Subcutaneous abdominal adipose tissue (tissue), 5 donors: ENCODE measurements at regions not wholly inside any gene's neighbourhood (a gene's known extent, or its start where the extent isn't known, plus 50 kb on each side); places are given as distances from the start of the nearest gene placed in this dataset.

ENCODE experiments used
- H3K27ac ChIP-seq: one replicate; pipeline ENCODE4 v1.7.0; 2013; ENCODE audit warnings: low read depth, mild to moderate bottlenecking, inconsistent platforms, low read length, moderate library complexity
- H3K27me3 ChIP-seq, 5 donors: one replicate each; pipeline ENCODE4 v1.7.0; 2013; ENCODE audit warnings: low read length in 5 of 5, inconsistent platforms in 1 of 5; ENCODE audit not compliant: control insufficient read depth in 5 of 5, insufficient read depth in 4 of 5
- H3K36me3 ChIP-seq, 5 donors: one replicate each; pipeline ENCODE4 v1.7.0; 2013; ENCODE audit warnings: low read length in 5 of 5; ENCODE audit not compliant: control insufficient read depth in 5 of 5, insufficient read depth in 5 of 5
- H3K4me1 ChIP-seq, 5 donors: one replicate each; pipeline ENCODE4 v1.7.0; 2013; ENCODE audit warnings: low read length in 5 of 5, mild to moderate bottlenecking in 3 of 5, moderate library complexity in 1 of 5; ENCODE audit not compliant: control insufficient read depth in 5 of 5, insufficient read depth in 5 of 5
- H3K4me3 ChIP-seq, 5 donors: one replicate each; pipeline ENCODE4 v1.7.0; 2013; ENCODE audit warnings: low read length in 5 of 5, low read depth in 1 of 5
- H3K9ac ChIP-seq, 5 donors: one replicate each; pipeline ENCODE4 v1.7.0; 2013; ENCODE audit warnings: low read length in 5 of 5, mild to moderate bottlenecking in 4 of 5, moderate library complexity in 3 of 5
- H3K9me3 ChIP-seq, 5 donors: one replicate each; pipeline ENCODE4 v1.7.0; 2013; ENCODE audit warnings: low read length in 5 of 5; ENCODE audit not compliant: control insufficient read depth in 5 of 5
- donor health status: healthy.
- donor health status: healthy.
- donor health status: healthy.
- donor health status: healthy.
- donor health status: healthy.

GRCh38 chr13:50099473-50099872, 84.2 kb downstream of the KCNRG start:
- peaks cover 0 to 12% (median 0%) of the 10 kb centered on the region in 5 donors for H3K9me3 ChIP-seq
- H3K27me3 ChIP-seq, result no peaks in the 10 kb centered on the region
- no peak overlapping the region for H3K9ac ChIP-seq
- H3K36me3 ChIP-seq, result peaks cover 0 to 6% (median 4%) of the 10 kb centered on the region in 5 donors
- no peak overlapping the region for H3K4me3 ChIP-seq
- H3K4me1 ChIP-seq, result no peaks in the 10 kb centered on the region
- H3K27ac ChIP-seq, result no peak overlapping the region

GRCh38 chr13:50101590-50101989, 86.3 kb downstream of the KCNRG start:
- no peak overlapping the region for H3K4me3 ChIP-seq
- peaks cover 0 to 3% (median 2%) of the 10 kb centered on the region in 5 donors for H3K4me1 ChIP-seq
- H3K27me3 ChIP-seq, result no peaks in the 10 kb centered on the region
- H3K27ac ChIP-seq, result no peak overlapping the region
- no peak overlapping the region for H3K9ac ChIP-seq
- peaks cover 0 to 12% (median 0%) of the 10 kb centered on the region in 5 donors for H3K9me3 ChIP-seq
- peaks cover 0 to 6% (median 4%) of the 10 kb centered on the region in 5 donors for H3K36me3 ChIP-seq

- H3K9ac ChIP-seq, result no peak overlapping the region
- H3K4me3 ChIP-seq, result no peak overlapping the region
- no peaks in the 10 kb centered on the region for H3K9me3 ChIP-seq
- no peaks in the 10 kb centered on the region for H3K27me3 ChIP-seq
- H3K4me1 ChIP-seq, result peaks cover 0 to 11% (median 8%) of the 10 kb centered on the region in 5 donors
- peaks cover 0 to 1% (median 0%) of the 10 kb centered on the region in 5 donors for H3K36me3 ChIP-seq
- no peak overlapping the region for H3K27ac ChIP-seq
Measured at GRCh38 chr13:50104493-50104892, 89.2 kb downstream of the KCNRG start.

GRCh38 chr13:50106559-50106958, 91.3 kb downstream of the KCNRG start:
- Histone ChIP-seq H3K36me3 (peaks cover 0 to 5% (median 0%) of the 10 kb centered on the region in 5 donors), H3K4me1 (peaks cover 0 to 11% (median 8%) of the 10 kb centered on the region in 5 donors), H3K27ac (no peak overlapping the region), H3K4me3 (no peak overlapping the region), H3K9ac (no peak overlapping the region), H3K27me3 (no peaks in the 10 kb centered on the region), H3K9me3 (no peaks in the 10 kb centered on the region)

GRCh38 chr13:50107205-50107604, 92.0 kb downstream of the KCNRG start:
- peaks cover 0 to 11% (median 8%) of the 10 kb centered on the region in 5 donors for H3K4me1 ChIP-seq
- no peaks in the 10 kb centered on the region for H3K27me3 ChIP-seq
- no peak overlapping the region for H3K27ac ChIP-seq
- no peak overlapping the region for H3K9ac ChIP-seq
- no peak overlapping the region for H3K4me3 ChIP-seq
- H3K36me3 ChIP-seq, result peaks cover 0 to 5% (median 0%) of the 10 kb centered on the region in 5 donors
- H3K9me3 ChIP-seq, result no peaks in the 10 kb centered on the region

GRCh38 chr13:50114961-50115360, 99.7 kb downstream of the KCNRG start:
- Histone ChIP-seq H3K27ac (no peak overlapping the region), H3K4me3 (no peak overlapping the region), H3K9me3 (no peaks in the 10 kb centered on the region), H3K4me1 (peaks cover 0 to 27% (median 23%) of the 10 kb centered on the region in 5 donors), H3K27me3 (no peaks in the 10 kb centered on the region), H3K9ac (no peak overlapping the region), H3K36me3 (peaks cover 0 to under 1% (median 0%) of the 10 kb centered on the region in 5 donors)

GRCh38 chr13:50115695-50116094, 100.5 kb downstream of the KCNRG start:
- Histone ChIP-seq H3K9me3 (no peaks in the 10 kb centered on the region), H3K36me3 (no peaks in the 10 kb centered on the region), H3K4me3 (no peak overlapping the region), H3K9ac (no peak overlapping the region), H3K4me1 (peaks cover 0 to 30% (median 23%) of the 10 kb centered on the region in 5 donors), H3K27ac (peak overlapping the region; percentile 13), H3K27me3 (no peaks in the 10 kb centered on the region)

GRCh38 chr13:50116430-50116973, 101.3 kb downstream of the KCNRG start:
- H3K36me3 ChIP-seq, result peaks cover 0 to 2% (median 0%) of the 10 kb centered on the region in 5 donors
- H3K9ac ChIP-seq, result peak overlapping the region in 1 of 5 donors; percentile 20
- peaks cover 0 to 33% (median 27%) of the 10 kb centered on the region in 5 donors for H3K4me1 ChIP-seq
- H3K27ac ChIP-seq, result no peak overlapping the region
- no peaks in the 10 kb centered on the region for H3K9me3 ChIP-seq
- no peak overlapping the region for H3K4me3 ChIP-seq
- H3K27me3 ChIP-seq, result no peaks in the 10 kb centered on the region

GRCh38 chr13:50119591-50119990, 104.3 kb downstream of the KCNRG start:
- no peak overlapping the region for H3K4me3 ChIP-seq
- H3K4me1 ChIP-seq, result peaks cover 8 to 52% (median 43%) of the 10 kb centered on the region in 5 donors
- H3K36me3 ChIP-seq, result peaks cover 0 to 6% (median 0%) of the 10 kb centered on the region in 5 donors
- no peaks in the 10 kb centered on the region for H3K9me3 ChIP-seq
- no peaks in the 10 kb centered on the region for H3K27me3 ChIP-seq
- no peak overlapping the region for H3K9ac ChIP-seq
- no peak overlapping the region for H3K27ac ChIP-seq

GRCh38 chr13:50122455-50122854, 107.2 kb downstream of the KCNRG start:
- Histone ChIP-seq H3K4me1 (peaks cover 8 to 51% (median 46%) of the 10 kb centered on the region in 5 donors), H3K9ac (peak overlapping the region in 3 of 5 donors; percentile 20 to 91 (median 59)), H3K27me3 (no peaks in the 10 kb centered on the region), H3K36me3 (peaks cover 0 to 6% (median 0%) of the 10 kb centered on the region in 5 donors), H3K9me3 (no peaks in the 10 kb centered on the region), H3K4me3 (peak overlapping the region in 2 of 5 donors; percentile 23 to 35), H3K27ac (peak overlapping the region; percentile 97)
